ENCODE measurements at regions not wholly inside any gene's neighbourhood (a gene's known extent, or its start where the extent isn't known, plus 50 kb on each side); places are given as distances from the start of the nearest gene placed in this dataset.

DNA sequence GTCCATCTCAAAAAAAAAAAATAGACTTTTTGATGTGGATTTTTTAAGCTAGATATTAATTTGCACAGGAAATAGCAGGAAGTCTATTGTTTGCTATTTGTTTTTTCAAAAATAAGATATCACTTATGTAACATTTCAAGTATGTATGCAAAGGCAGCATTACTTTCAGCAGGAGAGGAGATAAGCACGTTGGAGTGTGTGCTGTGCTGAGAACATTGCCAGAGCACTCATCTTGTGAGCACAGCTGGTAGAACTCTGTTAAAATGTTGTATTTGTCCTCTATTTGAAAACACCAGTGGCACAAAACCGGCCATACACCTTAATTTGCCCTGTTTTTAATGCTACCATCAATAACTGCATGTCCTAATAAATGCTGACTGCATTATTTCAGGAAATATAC lies 1061.9 kb upstream of the CDH18 start:
- ChIA-PET RAD21 (ENCODE audit: unreplicated experiment) (no interaction called here), CTCF (no interaction called here), SMC1A (ENCODE audit: uncharacterized antibody, unreplicated experiment) (interaction anchor here (1.0 kb wide), 1 partner anchor 12 kb away, joined by 3 read pairs; no protein-coding TSS in a partner anchor), POLR2A (no interaction called here)
- Histone ChIP-seq H3K4me2 (ENCODE audit: control insufficient read depth, insufficient read depth) (no peak overlapping the region), H3K36me3 (ENCODE audit: control insufficient read depth in 2 of 2, insufficient read depth in 2 of 2, low read length in 1 of 2) (no peaks in the 10 kb centered on the region), H3K4me3 (no peak overlapping the region), H3K4me1 (ENCODE audit: control insufficient read depth, insufficient read depth, low read length) (no peaks in the 10 kb centered on the region), H3K9me3 (replicated peaks; ENCODE audit: control insufficient read depth, insufficient read depth, low read length) (no peaks in the 10 kb centered on the region), H3K27ac (ENCODE audit: control insufficient read depth, insufficient read depth) (no peak overlapping the region), H3K79me2 (ENCODE audit: control insufficient read depth, insufficient read depth, low read length) (no peaks in the 10 kb centered on the region), H3K9ac (ENCODE audit: control insufficient read depth, insufficient read depth, low read length) (no peak overlapping the region), H2AFZ (ENCODE audit: control insufficient read depth, low read depth, low read length) (no peak overlapping the region), H4K20me1 (ENCODE audit: control insufficient read depth, insufficient read depth) (no peaks in the 10 kb centered on the region), H3K27me3 (replicated peaks in 1 of 2; ENCODE audit: control insufficient read depth in 2 of 2, insufficient read depth in 2 of 2, low read length in 1 of 2) (no peaks in the 10 kb centered on the region)
- intact Hi-C loops (cut with micrococcal nuclease; ENCODE audit: unreplicated experiment) = no loop called here
- no peak for DNase-seq (ENCODE audit: low read depth, low spot score)
- BruUV-seq (replicated peaks) = no TSS peak
- TF ChIP-seq PBX3 (IDR thresholded peaks at IDR 0.05; ENCODE audit: insufficient replicate concordance, low read depth, low read length) (no peak), STAT3 (IDR thresholded peaks at IDR 0.05; ENCODE audit: low read depth, low read length) (no peak), CHD4 (IDR thresholded peaks at IDR 0.05) (no peak), EGR1 (IDR thresholded peaks at IDR 0.05; ENCODE audit: borderline replicate concordance in 1 of 2, low read depth in 2 of 2, low read length in 2 of 2) (no peak), TAF1 (IDR thresholded peaks at IDR 0.05; ENCODE audit: borderline replicate concordance, low read depth, low read length) (no peak), EED (IDR thresholded peaks at IDR 0.05; ENCODE audit: low read depth) (no peak), ZBTB4 (CRISPR knock-in tag; IDR thresholded peaks at IDR 0.05) (no peak), BCL11A (IDR thresholded peaks at IDR 0.05; ENCODE audit: low read depth, low read length) (no peak)
- no peak for FAIRE-seq
- WGBS (ENCODE audit: insufficient coverage, insufficient replicate concordance, low lambda C conversion rate, missing lambda C conversion rate) = 0% methylated on average over 2 of the region's 2 CpGs
- no peak for ATAC-seq
- in situ Hi-C loops (cut with MboI) = no loop called here

All from GM12878 (cell line).